Fibroblast of the aortic adventitia (primary cell): ENCODE measurements at regions not wholly inside any gene's neighbourhood (a gene's known extent, or its start where the extent isn't known, plus 50 kb on each side); places are given as distances from the start of the nearest gene placed in this dataset.
A peak's percentile ranks its signal among the peaks of the same experiment; 100 is the strongest.

ENCODE experiments used
- DNase-seq: peaks from one replicate; pipeline ENCODE4 v3.0.0-alpha.2; 2010; ENCODE audit warnings: low read depth
- H3K4me3 ChIP-seq: 2 replicates; pipeline ENCODE4 v1.5.1; 2011; ENCODE audit warnings: low read depth, mild to moderate bottlenecking, control low read depth, low read length, moderate library complexity
- CTCF ChIP-seq: IDR thresholded peaks from 2 replicates; pipeline ENCODE4 v1.5.1; 2011; ENCODE audit warnings: mild to moderate bottlenecking, low read length, control low read depth, inconsistent platforms; ENCODE audit not compliant: insufficient read depth

DNA sequence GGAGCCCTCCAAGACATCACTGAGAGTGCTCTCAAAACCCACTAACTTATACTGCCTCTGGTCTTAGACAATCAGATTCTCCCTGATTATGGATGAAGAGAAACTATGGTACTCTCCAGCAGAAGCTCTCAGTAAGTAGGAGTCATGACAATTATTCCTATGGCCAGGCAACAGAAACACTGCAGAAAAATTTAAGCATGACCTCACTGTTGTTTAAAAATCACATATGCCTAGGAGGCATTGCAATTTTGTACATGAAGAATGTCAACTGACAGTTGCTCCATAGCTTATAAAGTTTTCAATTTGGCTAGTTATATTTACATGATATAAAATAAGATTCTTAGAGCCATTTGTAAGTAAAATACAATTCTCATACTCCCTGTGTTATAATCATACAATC is 105.9 kb upstream of the LSM8 start:
- no peak overlapping the region for H3K4me3 ChIP-seq
- no peak for DNase-seq
- no peak for TF ChIP-seq CTCF

GRCh38 chr7:118079369-118079768 is 104.6 kb upstream of the LSM8 start:
- TF ChIP-seq CTCF, result no peak
- no peak for DNase-seq

GRCh38 chr7:118080947-118081346 is 103.0 kb upstream of the LSM8 start:
- TF ChIP-seq CTCF, result no peak
- no peak overlapping the region for H3K4me3 ChIP-seq
- DNase-seq, result peak; percentile 46

More at GRCh38 chr7:118079369-118079768, 104.6 kb upstream of the LSM8 start:
- H3K4me3 ChIP-seq, result no peak overlapping the region

DNA sequence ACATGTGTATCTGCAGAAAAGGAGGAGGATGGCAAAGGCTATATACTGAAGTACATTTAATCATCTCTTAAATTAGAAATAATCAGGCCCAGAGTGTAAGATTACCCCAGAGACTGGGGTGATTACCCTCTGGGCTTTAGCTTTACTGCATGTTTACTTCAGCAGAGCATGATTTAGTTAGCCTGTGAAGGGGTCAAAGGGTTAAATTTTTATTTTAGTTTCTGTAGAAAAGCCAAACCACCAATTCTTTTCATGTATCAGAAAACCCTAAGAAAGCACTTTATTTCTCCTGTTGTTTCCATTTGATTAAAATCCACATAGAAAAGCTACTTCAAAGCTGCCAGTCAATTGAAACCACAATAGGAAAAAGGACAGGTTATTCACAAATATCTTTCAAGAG is 101.5 kb upstream of the LSM8 start:
- no peak for TF ChIP-seq CTCF
- DNase-seq, result no peak

GRCh38 chr7:118085000-118085399 is 99.0 kb upstream of the LSM8 start:
- TF ChIP-seq CTCF, result no peak
- DNase-seq, result no peak
- no peak overlapping the region for H3K4me3 ChIP-seq

More for the DNA sequence above, 101.5 kb upstream of the LSM8 start:
- H3K4me3 ChIP-seq, result no peak overlapping the region

- DNase-seq, result no peak
- no peak overlapping the region for H3K4me3 ChIP-seq
- TF ChIP-seq CTCF, result no peak
Measured at GRCh38 chr7:118087126-118087525, 96.8 kb upstream of the LSM8 start.

DNA sequence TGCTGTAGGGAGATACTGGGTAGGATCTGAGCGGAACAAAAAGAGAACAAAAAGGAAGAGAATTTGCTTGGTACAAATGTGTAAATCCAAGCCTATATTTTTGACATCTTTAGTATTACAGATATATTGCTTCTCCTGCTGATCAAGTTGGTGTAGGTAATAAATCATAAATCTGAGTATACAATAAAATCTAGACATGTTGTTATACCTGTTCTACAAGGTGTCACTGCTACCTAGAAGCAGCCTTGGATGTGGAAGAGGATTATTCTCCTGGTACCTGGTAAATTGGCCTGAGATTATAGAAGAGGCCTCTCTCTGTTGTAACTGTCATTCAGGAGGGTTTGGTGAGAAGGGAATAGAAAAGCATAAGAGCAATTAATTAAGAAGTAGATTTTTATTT is 89.9 kb upstream of the LSM8 start:
- DNase-seq, result no peak
- TF ChIP-seq CTCF, result no peak
- no peak overlapping the region for H3K4me3 ChIP-seq
